DND-41 (cell line): ENCODE measurements at regions not wholly inside any gene's neighbourhood (a gene's known extent, or its start where the extent isn't known, plus 50 kb on each side); places are given as distances from the start of the nearest gene placed in this dataset.

Source experiments
- ATAC-seq: fragments of 200-7000 bp; cut with Tn5 transposase; 3 replicates; pipeline ENCODE4 v1.9.1; 2021; ENCODE audit warnings: low read depth; ENCODE audit not compliant: insufficient read depth
- DNase-seq: peaks from one replicate; pipeline ENCODE4 v3.0.0-alpha.2; 2020
- H2AFZ ChIP-seq: 2 replicates; pipeline ENCODE4 v1.6.0; 2012; ENCODE audit warnings: low read depth, low read length
- H3K27ac ChIP-seq: 2 replicates; pipeline ENCODE4 v1.5.1; 2012; ENCODE audit warnings: low read length, inconsistent platforms
- H3K27me3 ChIP-seq: fragments of 200-600 bp; sonication (generic); 2 replicates; pipeline ENCODE4 v1.6.0; 2012; ENCODE audit warnings: low read length, mild to moderate bottlenecking, inconsistent platforms; ENCODE audit not compliant: insufficient read depth, poor library complexity
- H3K36me3 ChIP-seq: 2 replicates; pipeline ENCODE4 v1.5.1; 2012; ENCODE audit warnings: low read length, inconsistent platforms; ENCODE audit not compliant: insufficient read depth
- H3K4me1 ChIP-seq: 2 replicates; pipeline ENCODE4 v1.5.1; 2012; ENCODE audit warnings: mild to moderate bottlenecking, low read length; ENCODE audit not compliant: insufficient read depth
- H3K4me2 ChIP-seq: 2 replicates; pipeline ENCODE4 v1.6.0; 2012; ENCODE audit warnings: mild to moderate bottlenecking, moderate library complexity, low read length, inconsistent platforms; ENCODE audit not compliant: insufficient read depth
- H3K4me3 ChIP-seq, 2 experiments: fragments of 200-600 bp in 1 of 2; shearing (Covaris generic) in 1 of 2; 2 replicates each; pipeline ENCODE4 v1.5.1; 2012 to 2016; ENCODE audit warnings: inconsistent platforms in 2 of 2, low read length in 2 of 2, mild to moderate bottlenecking in 2 of 2, low read depth in 1 of 2, moderate library complexity in 1 of 2
- H3K79me2 ChIP-seq: 2 replicates; pipeline ENCODE4 v1.6.0; 2012; ENCODE audit warnings: low read length, inconsistent platforms; ENCODE audit not compliant: insufficient read depth
- H3K9ac ChIP-seq: 2 replicates; pipeline ENCODE4 v1.6.0; 2012; ENCODE audit warnings: low read depth, mild to moderate bottlenecking, inconsistent platforms, low read length, moderate library complexity
- H3K9me3 ChIP-seq: 2 replicates; pipeline ENCODE4 v1.5.1; 2012; ENCODE audit warnings: low read length, moderate library complexity, mild to moderate bottlenecking, inconsistent platforms; ENCODE audit not compliant: insufficient read depth, severe bottlenecking
- H4K20me1 ChIP-seq: 2 replicates; pipeline ENCODE4 v1.6.0; 2012; ENCODE audit warnings: low read length; ENCODE audit not compliant: insufficient read depth
- EZH2 ChIP-seq: IDR thresholded peaks from 3 replicates; pipeline ENCODE4 v1.6.1; 2012; ENCODE audit warnings: borderline replicate concordance, low read depth, mild to moderate bottlenecking, moderate library complexity, low read length, inconsistent platforms; ENCODE audit not compliant: severe bottlenecking
- TF ChIP-seq, protein P1 (sequence below): IDR thresholded peaks from 2 replicates; pipeline ENCODE4 v1.5.1; 2012; ENCODE audit warnings: borderline replicate concordance, low read length, moderate library complexity, mild to moderate bottlenecking; ENCODE audit not compliant: poor library complexity, severe bottlenecking; ENCODE audit errors: extremely low read depth

DNA sequence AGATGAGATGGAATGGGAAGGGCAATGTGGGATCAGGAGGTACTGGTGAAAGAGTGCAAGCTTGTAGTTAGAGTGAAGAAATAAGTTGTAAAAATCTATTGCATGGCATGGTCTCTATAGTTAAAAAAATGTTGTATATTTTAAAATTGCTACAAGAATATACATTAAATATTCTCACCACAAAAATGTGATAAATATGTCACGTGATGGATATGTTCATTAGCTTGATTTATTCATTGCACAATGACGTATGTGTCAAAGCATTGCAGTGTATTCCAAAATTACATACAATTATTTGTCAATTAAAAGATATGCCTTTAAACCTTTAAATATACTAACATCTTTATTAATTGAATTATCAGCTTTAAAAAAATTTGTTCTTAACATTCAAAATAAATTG, 1607.1 kb downstream of the REEP3 start:
- Histone ChIP-seq H3K27me3 (no peaks in the 10 kb centered on the region), H3K4me3 (no peak overlapping the region), H3K36me3 (no peaks in the 10 kb centered on the region), H3K79me2 (no peaks in the 10 kb centered on the region), H3K4me2 (no peak overlapping the region), H2AFZ (no peak overlapping the region), H3K9me3 (no peaks in the 10 kb centered on the region), H3K27ac (no peak overlapping the region), H3K9ac (no peak overlapping the region), H3K4me1 (no peaks in the 10 kb centered on the region), H4K20me1 (no peaks in the 10 kb centered on the region)
- TF ChIP-seq, protein P1, sequence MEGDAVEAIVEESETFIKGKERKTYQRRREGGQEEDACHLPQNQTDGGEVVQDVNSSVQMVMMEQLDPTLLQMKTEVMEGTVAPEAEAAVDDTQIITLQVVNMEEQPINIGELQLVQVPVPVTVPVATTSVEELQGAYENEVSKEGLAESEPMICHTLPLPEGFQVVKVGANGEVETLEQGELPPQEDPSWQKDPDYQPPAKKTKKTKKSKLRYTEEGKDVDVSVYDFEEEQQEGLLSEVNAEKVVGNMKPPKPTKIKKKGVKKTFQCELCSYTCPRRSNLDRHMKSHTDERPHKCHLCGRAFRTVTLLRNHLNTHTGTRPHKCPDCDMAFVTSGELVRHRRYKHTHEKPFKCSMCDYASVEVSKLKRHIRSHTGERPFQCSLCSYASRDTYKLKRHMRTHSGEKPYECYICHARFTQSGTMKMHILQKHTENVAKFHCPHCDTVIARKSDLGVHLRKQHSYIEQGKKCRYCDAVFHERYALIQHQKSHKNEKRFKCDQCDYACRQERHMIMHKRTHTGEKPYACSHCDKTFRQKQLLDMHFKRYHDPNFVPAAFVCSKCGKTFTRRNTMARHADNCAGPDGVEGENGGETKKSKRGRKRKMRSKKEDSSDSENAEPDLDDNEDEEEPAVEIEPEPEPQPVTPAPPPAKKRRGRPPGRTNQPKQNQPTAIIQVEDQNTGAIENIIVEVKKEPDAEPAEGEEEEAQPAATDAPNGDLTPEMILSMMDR: no peak
- no peak for TF ChIP-seq EZH2
- ATAC-seq (no peak), DNase-seq (no peak)

DNA sequence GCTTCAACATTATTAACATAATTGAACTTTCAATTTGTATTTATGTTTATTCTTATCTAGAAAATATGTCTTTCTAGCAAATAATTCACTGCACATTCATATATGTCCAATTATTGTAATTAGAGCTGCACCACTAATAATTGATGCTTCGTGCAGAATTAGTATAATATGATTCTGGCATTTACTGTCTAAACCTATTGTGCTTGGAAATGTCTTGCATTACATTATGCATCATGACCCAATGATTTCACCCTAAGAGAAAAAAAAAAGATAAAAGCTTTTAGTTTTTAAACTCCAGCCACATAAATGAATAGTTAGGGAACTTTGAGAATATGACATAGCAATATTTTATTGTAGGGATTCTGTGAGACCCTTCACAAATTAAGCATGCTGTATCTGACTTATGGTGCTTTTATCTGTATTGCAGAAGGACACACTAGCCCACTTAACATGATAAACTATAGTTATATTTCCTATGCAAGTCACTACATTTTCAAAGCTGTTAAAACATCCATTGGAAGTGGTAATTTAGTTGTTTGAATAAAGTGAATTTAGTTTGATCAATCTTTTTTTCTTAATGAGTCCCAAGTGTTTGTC, 1609.1 kb downstream of the REEP3 start:
- H2AFZ ChIP-seq: no peak overlapping the region
- no peak for ATAC-seq
- DNase-seq: no peak
- no peaks in the 10 kb centered on the region for H3K27me3 ChIP-seq
- no peaks in the 10 kb centered on the region for H3K79me2 ChIP-seq
- TF ChIP-seq EZH2: no peak
- H3K4me2 ChIP-seq: no peak overlapping the region
- H3K9me3 ChIP-seq: no peaks in the 10 kb centered on the region
- H3K27ac ChIP-seq: no peak overlapping the region
- no peaks in the 10 kb centered on the region for H3K36me3 ChIP-seq
- H4K20me1 ChIP-seq: no peaks in the 10 kb centered on the region
- H3K9ac ChIP-seq: no peak overlapping the region
- H3K4me3 ChIP-seq: no peak overlapping the region
- no peaks in the 10 kb centered on the region for H3K4me1 ChIP-seq

DNA sequence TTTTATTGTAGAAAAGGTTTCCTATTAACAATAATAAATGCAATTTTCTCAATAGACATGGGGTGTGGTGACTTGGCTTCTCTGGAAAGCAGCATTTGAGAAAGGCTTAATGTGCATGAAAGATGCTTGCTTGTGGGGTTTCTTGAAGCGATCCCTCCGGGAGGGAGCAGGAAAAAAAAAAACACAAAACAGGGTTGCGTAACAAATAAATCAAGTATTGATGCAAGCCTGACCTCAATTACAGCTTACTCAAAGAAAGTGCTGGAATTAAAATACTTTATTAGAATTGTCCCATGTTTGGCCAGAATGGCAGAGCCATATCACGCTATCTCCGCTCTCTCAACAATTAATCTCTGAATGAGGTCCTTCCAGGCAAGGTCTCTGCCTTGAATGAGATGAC, 1612.5 kb downstream of the REEP3 start:
- no peaks in the 10 kb centered on the region for H3K79me2 ChIP-seq
- no peaks in the 10 kb centered on the region for H3K27me3 ChIP-seq
- H4K20me1 ChIP-seq: no peaks in the 10 kb centered on the region
- no peaks in the 10 kb centered on the region for H3K4me1 ChIP-seq
- DNase-seq (no peak), ATAC-seq (no peak)
- H3K36me3 ChIP-seq: no peaks in the 10 kb centered on the region
- TF ChIP-seq, protein P1: no peak
- TF ChIP-seq EZH2: no peak
- H3K4me3 ChIP-seq: no peak overlapping the region
- H3K9me3 ChIP-seq: no peaks in the 10 kb centered on the region
- H2AFZ ChIP-seq: no peak overlapping the region
- no peak overlapping the region for H3K27ac ChIP-seq
- no peak overlapping the region for H3K9ac ChIP-seq
- no peak overlapping the region for H3K4me2 ChIP-seq

DNA sequence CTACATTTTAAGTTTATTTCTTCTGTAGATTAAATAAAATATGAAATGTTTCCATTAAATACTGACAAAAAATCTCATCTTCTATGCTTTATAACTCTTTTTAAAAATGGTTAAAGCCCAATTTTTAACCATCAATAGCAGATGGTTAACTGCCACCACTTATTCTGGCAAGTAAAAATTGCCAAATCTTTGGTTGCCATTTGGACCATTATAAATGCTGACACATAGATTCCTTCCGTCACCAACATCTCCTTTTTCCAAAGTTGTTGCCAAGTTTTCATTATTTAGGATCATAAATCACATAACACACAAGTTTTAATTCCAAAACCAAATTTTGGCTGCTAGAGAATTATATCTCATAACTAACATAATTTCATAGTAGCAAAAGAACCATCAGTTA, 1614.3 kb downstream of the REEP3 start:
- Histone ChIP-seq H3K27ac (no peak overlapping the region), H3K36me3 (no peaks in the 10 kb centered on the region), H3K4me1 (no peaks in the 10 kb centered on the region), H3K9me3 (no peaks in the 10 kb centered on the region), H3K27me3 (no peaks in the 10 kb centered on the region), H3K4me3 (no peak overlapping the region), H3K4me2 (no peak overlapping the region), H4K20me1 (no peaks in the 10 kb centered on the region), H3K79me2 (no peaks in the 10 kb centered on the region), H2AFZ (no peak overlapping the region), H3K9ac (no peak overlapping the region)
- no peak for TF ChIP-seq EZH2
- TF ChIP-seq, protein P1: no peak
- ATAC-seq (no peak), DNase-seq (no peak)
